Right atrium auricular region (tissue), 2 donors: ENCODE measurements at regions not wholly inside any gene's neighbourhood (a gene's known extent, or its start where the extent isn't known, plus 50 kb on each side); places are given as distances from the start of the nearest gene placed in this dataset.
"Not testable (repeated sequence)": the region's sequence is repeated elsewhere in the genome, so short reads cannot be mapped to it uniquely, and the experiment has no call there.

Experiments
- DNase-seq: peaks from one replicate; pipeline ENCODE4 v3.0.0-alpha.2; 2019; ENCODE audit warnings: low spot score
- H3K27ac ChIP-seq, 2 donors: fragments of 200-600 bp; sonication (generic); 1 replicate in 1 of 2; 2 replicates in 1 of 2; pipeline ENCODE4 v1.5.1; 2016 to 2019
- H3K27me3 ChIP-seq, 2 donors: fragments of 200-600 bp; sonication (generic); one replicate each; pipeline versions ENCODE4 v1.5.1 to v1.6.0; 2017 to 2019
- H3K36me3 ChIP-seq: fragments of 200-600 bp; sonication (generic); one replicate; pipeline ENCODE4 v1.5.1; 2016
- H3K4me1 ChIP-seq, 2 donors: fragments of 200-600 bp; sonication (generic); one replicate each; pipeline versions ENCODE4 v1.5.1 to v1.6.0; 2017 to 2019
- H3K4me3 ChIP-seq, 2 donors: fragments of 200-600 bp; sonication (generic); 1 replicate in 1 of 2; 2 replicates in 1 of 2; pipeline ENCODE4 v1.5.1; 2017 to 2019; ENCODE audit warnings: mild to moderate bottlenecking in 1 of 2, moderate library complexity in 1 of 2
- H3K9me3 ChIP-seq, 2 donors: fragments of 200-600 bp; sonication (generic); one replicate each; pipeline ENCODE4 v1.5.1; 2019
- TF ChIP-seq, protein P1 (sequence below), 2 donors: fragments of 200-600 bp; sonication (generic); IDR thresholded peaks; one replicate each; pipeline ENCODE4 v1.5.1; 2019; ENCODE audit warnings: antibody characterized with exemption in 2 of 2

DNA sequence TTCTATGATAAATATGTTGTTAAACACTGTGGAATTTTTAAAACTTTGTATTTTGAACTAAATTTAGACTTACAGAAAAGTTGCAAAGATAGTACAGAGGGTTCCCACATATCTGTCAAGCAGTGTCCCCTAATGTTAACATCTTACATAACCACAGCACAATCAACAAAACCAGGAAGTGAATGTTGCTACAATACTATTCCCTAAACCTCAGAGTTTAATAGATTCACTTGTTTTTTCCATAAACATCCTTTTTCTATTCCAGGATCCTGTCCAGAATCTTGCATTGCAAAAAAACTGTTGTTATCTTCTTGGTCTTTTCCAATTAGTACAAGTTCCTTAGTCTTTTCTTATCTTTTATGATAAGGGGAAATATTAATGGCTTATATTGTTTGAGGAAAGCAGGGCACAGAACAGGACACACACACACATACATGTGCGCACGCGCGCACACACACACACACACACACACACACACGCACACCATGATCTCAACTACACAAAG, 251.1 kb upstream of the TRIB2 start:
- DNase-seq: no peak
- Histone ChIP-seq H3K4me3 (no peak overlapping the region), H3K4me1 (no peaks in the 10 kb centered on the region), H3K27ac (no peak overlapping the region), H3K36me3 (no peaks in the 10 kb centered on the region), H3K27me3 (no peaks in the 10 kb centered on the region), H3K9me3 (no peaks in the 10 kb centered on the region)
- TF ChIP-seq, protein P1, sequence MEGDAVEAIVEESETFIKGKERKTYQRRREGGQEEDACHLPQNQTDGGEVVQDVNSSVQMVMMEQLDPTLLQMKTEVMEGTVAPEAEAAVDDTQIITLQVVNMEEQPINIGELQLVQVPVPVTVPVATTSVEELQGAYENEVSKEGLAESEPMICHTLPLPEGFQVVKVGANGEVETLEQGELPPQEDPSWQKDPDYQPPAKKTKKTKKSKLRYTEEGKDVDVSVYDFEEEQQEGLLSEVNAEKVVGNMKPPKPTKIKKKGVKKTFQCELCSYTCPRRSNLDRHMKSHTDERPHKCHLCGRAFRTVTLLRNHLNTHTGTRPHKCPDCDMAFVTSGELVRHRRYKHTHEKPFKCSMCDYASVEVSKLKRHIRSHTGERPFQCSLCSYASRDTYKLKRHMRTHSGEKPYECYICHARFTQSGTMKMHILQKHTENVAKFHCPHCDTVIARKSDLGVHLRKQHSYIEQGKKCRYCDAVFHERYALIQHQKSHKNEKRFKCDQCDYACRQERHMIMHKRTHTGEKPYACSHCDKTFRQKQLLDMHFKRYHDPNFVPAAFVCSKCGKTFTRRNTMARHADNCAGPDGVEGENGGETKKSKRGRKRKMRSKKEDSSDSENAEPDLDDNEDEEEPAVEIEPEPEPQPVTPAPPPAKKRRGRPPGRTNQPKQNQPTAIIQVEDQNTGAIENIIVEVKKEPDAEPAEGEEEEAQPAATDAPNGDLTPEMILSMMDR (IDR thresholded peaks at IDR 0.05): no peak

DNA sequence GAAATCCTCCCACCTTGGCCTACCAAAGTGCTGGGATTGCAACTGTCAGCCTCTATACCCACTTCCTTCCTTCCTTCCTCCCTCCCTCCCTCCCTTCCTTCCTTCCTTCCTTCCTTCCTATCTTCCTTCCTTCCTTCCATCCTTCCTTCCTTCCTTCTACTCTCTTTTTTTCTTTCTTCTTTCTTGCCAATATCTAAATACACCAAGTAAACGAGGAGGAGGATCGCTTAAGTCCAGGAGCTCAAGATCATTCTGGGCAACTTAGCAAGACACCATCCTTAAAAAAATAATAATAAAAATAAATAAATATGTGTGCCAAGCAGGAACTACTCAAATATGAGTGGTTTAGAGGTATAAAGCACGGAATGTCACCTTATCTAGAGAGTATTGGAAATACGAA, 249.4 kb upstream of the TRIB2 start:
- Histone ChIP-seq H3K27me3 (no peaks in the 10 kb centered on the region), H3K4me3 (no peak overlapping the region)

DNA sequence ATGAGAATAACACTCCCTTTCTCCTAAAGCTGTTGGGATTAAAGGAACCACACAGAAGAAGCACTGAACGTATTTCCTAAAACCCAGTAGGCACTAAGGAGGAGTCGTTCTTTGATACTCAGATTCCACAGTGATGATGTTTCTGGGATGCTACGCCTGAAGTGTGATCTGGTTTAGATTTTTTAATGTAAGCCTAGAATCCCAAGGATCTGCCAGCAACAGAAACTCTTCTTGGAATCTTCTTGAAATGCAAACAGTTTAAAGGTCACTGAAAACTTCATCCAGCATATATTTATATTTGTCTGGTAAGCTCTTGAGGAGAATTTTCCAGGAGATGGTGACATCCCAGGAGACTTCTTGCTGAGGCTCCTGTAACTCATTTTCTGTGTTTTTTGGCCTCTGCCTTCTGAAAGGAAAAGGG, 247.6 kb upstream of the TRIB2 start:
- H3K4me1 ChIP-seq: no peaks in the 10 kb centered on the region
- H3K9me3 ChIP-seq: no peaks in the 10 kb centered on the region
- H3K4me3 ChIP-seq: no peak overlapping the region
- TF ChIP-seq, protein P1 (IDR thresholded peaks at IDR 0.05): no peak
- no peaks in the 10 kb centered on the region for H3K36me3 ChIP-seq
- no peak for DNase-seq
- no peak overlapping the region for H3K27ac ChIP-seq
- H3K27me3 ChIP-seq: no peaks in the 10 kb centered on the region

More for the DNA sequence above, 249.4 kb upstream of the TRIB2 start:
- Histone ChIP-seq H3K4me1 (no peaks in the 10 kb centered on the region), H3K27ac (no peak overlapping the region), H3K36me3 (no peaks in the 10 kb centered on the region), H3K9me3 (no peaks in the 10 kb centered on the region)
- no peak for DNase-seq
- TF ChIP-seq, protein P1 (IDR thresholded peaks at IDR 0.05): no peak

DNA sequence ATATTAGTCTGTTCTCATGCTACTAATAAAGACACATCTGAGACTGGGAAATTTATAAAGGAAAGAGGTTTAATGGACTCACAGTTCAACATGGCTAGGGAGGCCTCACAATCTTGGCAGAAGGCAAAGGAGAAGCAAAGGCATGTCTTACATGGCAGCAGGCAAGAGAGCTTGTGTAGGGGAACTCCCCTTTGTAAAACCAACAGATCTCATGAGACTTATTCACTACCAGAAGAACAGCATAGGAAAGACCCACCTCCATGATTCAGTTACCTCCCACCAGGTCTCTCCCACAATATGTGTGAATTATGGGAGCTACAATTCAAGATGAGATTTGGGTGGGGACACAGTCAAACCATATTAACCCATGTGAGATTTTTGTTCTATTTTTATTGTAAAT, 244.5 kb upstream of the TRIB2 start:
- DNase-seq, H3K4me1 ChIP-seq, H3K4me3 ChIP-seq, H3K27ac ChIP-seq, H3K36me3 ChIP-seq, H3K9me3 ChIP-seq, H3K27me3 ChIP-seq: not testable (repeated sequence)

DNA sequence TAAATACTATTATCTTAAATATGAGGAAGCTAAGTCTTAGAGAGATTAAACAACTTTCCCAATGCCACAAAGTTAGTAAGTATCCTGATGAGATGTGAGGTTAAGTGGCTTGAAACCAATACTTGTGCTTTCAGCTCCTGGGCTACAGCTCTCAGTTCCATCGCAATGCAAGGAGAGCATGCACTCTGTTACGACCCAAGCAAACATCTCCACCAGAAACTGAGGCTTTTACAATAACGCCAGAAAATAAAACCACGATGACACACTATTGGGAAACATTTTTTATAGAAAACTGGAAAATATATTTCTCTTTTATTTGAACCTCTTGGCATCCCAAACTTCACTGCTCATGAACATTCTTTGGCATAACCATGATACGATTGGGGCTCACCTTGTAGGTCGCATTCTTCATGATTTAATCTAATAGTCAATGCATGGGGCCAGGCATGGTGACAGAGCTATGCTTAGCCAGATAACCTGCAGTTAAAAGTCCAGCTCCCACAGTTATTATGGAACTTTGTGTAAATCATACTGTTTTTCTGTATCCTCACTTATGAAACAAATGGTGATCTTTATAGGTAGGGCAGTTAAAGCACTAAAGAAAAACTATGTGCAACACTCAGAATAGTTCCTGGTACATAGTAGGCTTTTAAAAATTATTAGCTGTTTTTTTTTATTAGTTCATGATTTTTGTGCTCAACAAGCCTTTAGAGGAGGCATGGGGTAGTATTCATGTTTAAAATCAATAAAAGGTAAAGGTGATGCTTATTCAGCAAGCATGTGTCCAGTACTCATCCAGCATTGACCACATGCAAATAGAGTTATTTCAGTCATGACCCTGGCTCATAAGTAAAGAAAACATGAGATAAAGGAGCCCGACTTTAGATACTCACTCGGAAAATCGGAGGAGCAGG, 238.3 kb upstream of the TRIB2 start:
- no peak overlapping the region for H3K27ac ChIP-seq
- TF ChIP-seq, protein P1 (IDR thresholded peaks at IDR 0.05): no peak
- H3K27me3 ChIP-seq: no peaks in the 10 kb centered on the region
- no peaks in the 10 kb centered on the region for H3K9me3 ChIP-seq
- DNase-seq: no peak
- H3K4me1 ChIP-seq: no peaks in the 10 kb centered on the region
- no peak overlapping the region for H3K4me3 ChIP-seq
- no peaks in the 10 kb centered on the region for H3K36me3 ChIP-seq

DNA sequence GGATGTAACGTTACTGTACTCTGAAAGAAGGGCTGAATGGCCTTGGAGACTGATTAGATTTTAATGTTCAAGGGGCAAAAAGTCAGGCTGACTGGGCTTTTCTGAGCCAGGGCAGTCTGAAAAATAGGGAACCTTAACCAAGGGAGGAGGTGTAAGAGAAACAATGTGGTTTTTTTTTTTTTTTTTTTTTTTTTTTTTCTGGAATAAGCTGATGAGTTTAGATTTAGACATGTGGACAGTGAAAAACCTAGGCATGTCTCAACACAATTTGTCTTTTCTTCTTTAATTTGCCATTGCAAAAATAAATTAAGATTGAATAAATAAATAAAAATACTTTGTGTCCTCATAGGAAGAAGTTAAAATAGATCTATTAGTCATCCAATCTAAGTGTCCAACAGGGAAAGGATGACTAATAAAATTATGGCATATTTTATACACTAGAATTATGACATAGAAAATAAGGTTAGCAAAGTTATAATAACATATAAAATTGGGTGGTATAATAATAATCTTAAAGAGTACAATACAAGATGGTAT, 237.6 kb upstream of the TRIB2 start:
- TF ChIP-seq, protein P1 (IDR thresholded peaks at IDR 0.05): no peak
- H3K4me1 ChIP-seq: no peaks in the 10 kb centered on the region
- no peak overlapping the region for H3K27ac ChIP-seq
- H3K9me3 ChIP-seq: no peaks in the 10 kb centered on the region
- H3K36me3 ChIP-seq: no peaks in the 10 kb centered on the region
- no peak overlapping the region for H3K4me3 ChIP-seq
- no peak for DNase-seq
- no peaks in the 10 kb centered on the region for H3K27me3 ChIP-seq
